ENCODE measurements at regions not wholly inside any gene's neighbourhood (a gene's known extent, or its start where the extent isn't known, plus 50 kb on each side); places are given as distances from the start of the nearest gene placed in this dataset.

- TF ChIP-seq EZH2 (IDR thresholded peaks at IDR 0.05; ENCODE audit: borderline replicate concordance, low read length): no peak
- TF ChIP-seq, protein P1, sequence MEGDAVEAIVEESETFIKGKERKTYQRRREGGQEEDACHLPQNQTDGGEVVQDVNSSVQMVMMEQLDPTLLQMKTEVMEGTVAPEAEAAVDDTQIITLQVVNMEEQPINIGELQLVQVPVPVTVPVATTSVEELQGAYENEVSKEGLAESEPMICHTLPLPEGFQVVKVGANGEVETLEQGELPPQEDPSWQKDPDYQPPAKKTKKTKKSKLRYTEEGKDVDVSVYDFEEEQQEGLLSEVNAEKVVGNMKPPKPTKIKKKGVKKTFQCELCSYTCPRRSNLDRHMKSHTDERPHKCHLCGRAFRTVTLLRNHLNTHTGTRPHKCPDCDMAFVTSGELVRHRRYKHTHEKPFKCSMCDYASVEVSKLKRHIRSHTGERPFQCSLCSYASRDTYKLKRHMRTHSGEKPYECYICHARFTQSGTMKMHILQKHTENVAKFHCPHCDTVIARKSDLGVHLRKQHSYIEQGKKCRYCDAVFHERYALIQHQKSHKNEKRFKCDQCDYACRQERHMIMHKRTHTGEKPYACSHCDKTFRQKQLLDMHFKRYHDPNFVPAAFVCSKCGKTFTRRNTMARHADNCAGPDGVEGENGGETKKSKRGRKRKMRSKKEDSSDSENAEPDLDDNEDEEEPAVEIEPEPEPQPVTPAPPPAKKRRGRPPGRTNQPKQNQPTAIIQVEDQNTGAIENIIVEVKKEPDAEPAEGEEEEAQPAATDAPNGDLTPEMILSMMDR (conservative IDR thresholded peaks at IDR 0.05 in 1 of 2, IDR thresholded peaks at IDR 0.05 in 1 of 2; ENCODE audit: extremely low read depth in 1 of 2, insufficient read depth in 1 of 2, low read depth in 1 of 2, low read length in 2 of 2): no peak
Measured at GRCh38 chr20:40612247-40612646, 76.8 kb downstream of the MAFB start.
